GM19351 (cell line): ENCODE measurements at regions not wholly inside any gene's neighbourhood (a gene's known extent, or its start where the extent isn't known, plus 50 kb on each side); places are given as distances from the start of the nearest gene placed in this dataset.

Experiments used
- ATAC-seq: cut with Tn5 transposase; IDR thresholded peaks from one replicate; pipeline ENCODE4 v1.9.1; 2021; ENCODE audit warnings: mild to moderate bottlenecking, moderate library complexity; ENCODE audit not compliant: unreplicated experiment

GRCh38 chr9:107064378-107064777 lies 201.4 kb downstream of the ZNF462 start:
- ATAC-seq: no peak

- no peak for ATAC-seq
These were observed 202.6 kb downstream of the ZNF462 start for GRCh38 chr9:107065549-107065948.

- ATAC-seq: no peak
These were observed 204.9 kb downstream of the ZNF462 start for GRCh38 chr9:107067739-107068416.

DNA sequence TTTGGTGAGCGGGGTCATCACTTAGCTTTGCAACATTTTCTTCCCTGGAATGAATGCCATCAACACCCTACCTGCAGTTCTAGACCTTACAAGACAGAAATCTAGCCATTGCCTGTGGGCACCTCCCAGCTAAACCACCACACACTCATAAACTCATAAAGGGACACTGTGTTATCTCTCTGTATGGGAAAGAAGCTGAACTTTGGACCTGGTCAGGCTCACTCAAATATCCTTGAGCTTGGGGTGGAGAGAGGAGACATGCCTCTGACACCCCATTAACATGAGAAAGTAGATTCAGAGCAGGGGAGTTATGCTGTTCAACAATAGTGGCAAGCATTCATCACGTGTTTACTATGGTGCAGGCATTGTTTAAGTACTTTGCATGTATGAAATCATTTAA lies 205.6 kb downstream of the ZNF462 start:
- ATAC-seq: no peak

DNA sequence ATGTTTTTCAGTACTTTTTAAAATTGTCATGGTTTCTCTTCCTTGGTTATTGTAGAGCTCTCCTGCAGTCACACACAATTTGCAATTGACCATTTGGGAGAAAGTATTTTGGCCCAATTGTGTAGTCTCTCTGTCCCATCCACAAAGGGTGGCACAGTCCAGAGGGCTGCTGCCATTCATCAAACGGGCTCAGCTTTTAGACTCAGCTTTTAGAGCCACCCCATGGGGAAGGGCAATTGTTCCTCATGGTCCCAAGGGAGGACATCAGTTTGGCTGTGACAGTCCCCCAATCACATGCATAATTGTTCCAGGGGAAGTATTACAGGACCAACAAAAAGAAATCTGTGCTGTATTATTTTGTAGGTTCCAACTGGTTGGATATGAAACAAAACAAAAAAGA lies 207.6 kb downstream of the ZNF462 start:
- ATAC-seq: no peak

DNA sequence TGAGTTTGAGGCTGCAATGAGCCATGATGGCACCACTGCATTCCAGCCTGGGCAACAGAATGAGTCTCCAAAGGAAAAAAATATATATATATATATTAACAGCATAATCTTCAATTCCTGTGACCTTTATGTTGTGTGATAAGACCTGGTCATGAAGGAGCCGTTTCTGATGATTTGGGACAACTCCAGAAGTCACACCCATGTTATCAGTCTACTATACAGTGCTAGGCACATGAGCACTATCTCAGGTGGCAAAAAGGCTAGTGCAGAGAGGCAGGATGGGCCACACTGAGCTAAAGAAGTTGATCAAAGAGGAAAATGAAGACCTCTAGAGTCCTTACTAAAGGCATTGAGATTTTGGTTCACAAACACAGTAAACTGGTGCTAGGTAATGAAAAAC lies 205.0 kb upstream of the RAD23B start:
- no peak for ATAC-seq

- ATAC-seq: no peak
These were observed 203.5 kb upstream of the RAD23B start for GRCh38 chr9:107079589-107079988.

GRCh38 chr9:107080130-107080529 lies 202.9 kb upstream of the RAD23B start:
- no peak for ATAC-seq

GRCh38 chr9:107086460-107086859 lies 196.6 kb upstream of the RAD23B start:
- ATAC-seq: no peak

DNA sequence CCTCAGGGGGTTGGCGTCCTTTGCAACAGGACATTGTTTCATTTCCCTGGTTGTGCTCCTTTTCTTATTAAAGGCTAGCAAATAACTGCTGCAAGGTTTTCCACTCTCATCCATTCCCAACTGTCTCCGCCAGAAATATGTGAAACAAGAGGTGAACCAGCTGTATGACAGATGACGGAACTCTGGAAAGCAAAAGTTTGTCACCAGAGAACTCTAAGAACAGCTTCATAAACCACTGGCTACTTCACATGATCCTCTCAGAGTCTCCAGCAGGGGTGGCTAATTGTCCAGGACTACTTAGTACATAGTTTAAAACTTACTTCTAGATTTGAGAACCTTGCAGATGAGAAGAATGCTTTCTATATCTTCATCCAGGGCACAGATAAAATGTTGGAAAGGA lies 195.9 kb upstream of the RAD23B start:
- ATAC-seq: no peak

- ATAC-seq: no peak
These were observed 192.9 kb upstream of the RAD23B start for GRCh38 chr9:107090218-107090617.

GRCh38 chr9:107093365-107094060 lies 189.6 kb upstream of the RAD23B start:
- ATAC-seq: no peak

DNA sequence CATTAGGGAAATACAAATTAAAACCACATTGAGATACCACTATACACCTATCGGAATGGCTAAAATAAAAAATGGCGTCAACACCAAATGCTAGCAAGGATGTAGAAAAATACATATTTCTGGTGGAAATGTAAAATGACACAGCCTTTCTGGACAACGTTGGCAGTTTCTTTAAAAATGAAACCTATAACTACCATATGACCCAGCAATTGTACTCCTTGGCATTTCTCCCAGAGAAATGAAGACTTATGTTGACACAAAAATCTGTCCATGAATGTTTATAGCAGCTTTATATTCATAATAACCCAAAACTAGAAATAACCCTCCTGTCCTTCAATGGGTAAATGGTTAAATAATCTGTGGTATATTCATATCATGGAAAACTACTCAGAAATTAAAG lies 188.7 kb upstream of the RAD23B start:
- no peak for ATAC-seq

DNA sequence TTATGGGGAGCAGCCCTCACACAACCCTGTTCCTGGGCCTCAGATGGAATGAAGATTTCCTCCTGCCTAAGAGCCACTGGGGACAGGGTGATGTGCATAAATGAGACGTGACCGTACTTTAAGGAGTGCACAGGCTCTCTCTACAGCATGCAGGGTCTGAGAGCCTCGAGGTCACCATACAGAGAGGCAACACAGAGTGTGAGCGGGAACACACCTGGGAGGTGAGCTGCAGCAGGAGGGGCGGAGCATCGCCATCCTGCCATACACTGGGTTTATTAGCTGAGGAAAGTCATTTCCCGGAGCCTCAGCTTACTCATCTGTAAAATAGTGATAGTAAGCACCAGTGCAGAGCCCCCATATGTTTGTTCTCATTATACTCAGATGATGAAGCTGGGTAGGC lies 182.5 kb upstream of the RAD23B start:
- no peak for ATAC-seq

DNA sequence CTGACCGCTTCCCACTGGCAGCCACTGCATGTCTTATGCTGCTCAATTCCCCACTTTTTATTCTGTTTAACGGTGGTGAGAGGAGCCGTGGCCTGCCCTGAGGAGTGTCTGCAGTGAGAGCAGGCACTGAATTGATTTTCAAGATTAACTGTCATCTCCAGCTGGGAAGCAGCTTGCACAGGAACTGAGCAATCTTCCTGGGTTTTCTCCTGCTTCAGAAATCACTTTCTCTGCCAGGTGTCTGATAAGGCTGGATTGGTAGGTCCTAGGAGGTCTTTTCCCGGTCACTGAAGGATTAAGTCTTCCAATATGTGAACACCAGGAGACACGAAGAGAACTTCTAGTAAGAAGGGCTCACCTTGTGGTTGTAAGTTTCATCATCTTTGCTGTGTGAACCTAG lies 181.1 kb upstream of the RAD23B start:
- no peak for ATAC-seq

- no peak for ATAC-seq
These were observed 179.5 kb upstream of the RAD23B start for GRCh38 chr9:107103621-107104020.

DNA sequence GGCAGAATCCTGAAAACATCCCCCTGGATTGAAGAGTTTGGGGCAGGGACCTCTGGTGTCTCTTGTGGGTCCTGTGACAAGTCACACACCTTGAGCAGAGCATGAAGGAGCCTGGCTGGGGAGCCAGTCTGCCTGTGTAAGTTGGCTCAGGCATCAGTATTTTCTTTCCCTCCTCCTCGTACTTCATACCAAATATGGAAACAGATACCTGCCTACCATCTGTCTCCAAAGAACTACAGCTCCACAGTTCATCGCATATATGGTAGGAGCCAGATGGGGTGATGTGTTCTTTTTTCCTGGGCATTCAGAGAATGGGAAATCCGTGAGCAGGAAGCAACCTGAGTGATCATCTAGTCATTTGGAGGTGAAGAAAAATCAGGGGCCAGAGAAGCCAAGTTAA lies 177.3 kb upstream of the RAD23B start:
- ATAC-seq: no peak

- no peak for ATAC-seq
These were observed 176.7 kb upstream of the RAD23B start for GRCh38 chr9:107106416-107106815.

GRCh38 chr9:107108342-107109130 lies 174.5 kb upstream of the RAD23B start:
- ATAC-seq: no peak

- ATAC-seq: no peak
These were observed 173.8 kb upstream of the RAD23B start for GRCh38 chr9:107109324-107109723.

DNA sequence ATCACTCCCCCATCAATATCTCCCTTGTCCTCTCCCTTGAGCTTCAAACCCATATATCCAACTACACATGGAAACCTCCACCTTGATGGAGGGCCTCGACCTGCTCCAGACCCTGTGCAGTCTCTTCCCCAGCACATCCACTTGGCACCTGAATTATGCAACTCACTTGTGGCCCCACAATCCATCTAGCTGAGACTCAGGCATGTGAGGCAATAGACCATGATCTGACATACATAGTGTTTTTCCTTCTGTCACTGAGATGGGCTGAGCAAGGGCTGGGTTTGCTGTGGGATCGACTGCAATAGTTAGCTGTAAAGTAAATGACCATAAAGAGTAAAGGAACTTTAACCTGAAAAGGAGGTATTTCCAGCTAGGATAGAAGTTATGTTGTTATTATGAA lies 172.9 kb upstream of the RAD23B start:
- no peak for ATAC-seq

DNA sequence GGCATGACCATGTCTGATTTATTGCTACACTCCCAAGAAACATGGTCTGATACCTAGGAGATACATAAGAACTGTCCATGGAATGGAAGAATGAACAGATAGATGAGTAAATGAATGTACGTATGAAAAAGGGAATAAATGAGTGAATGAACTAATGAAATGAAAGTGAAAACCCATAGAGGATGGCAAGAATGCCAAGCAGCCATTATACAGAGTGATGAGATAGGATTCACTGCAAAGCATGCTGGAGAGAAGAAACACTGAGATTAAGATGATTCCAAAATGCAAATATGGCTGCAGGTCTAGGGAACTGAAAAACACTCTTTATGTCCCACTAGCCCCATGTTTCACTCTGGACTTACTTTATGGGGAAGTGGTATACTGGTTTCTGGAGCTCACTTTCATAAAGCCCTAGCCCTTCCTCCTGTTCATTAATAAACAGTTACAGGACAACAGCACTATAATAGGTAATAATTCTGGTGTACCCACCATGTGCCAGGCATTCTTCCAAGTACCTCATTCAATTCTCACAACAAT lies 170.3 kb upstream of the RAD23B start:
- ATAC-seq: peak; percentile 93
